ENCODE measurements at regions not wholly inside any gene's neighbourhood (a gene's known extent, or its start where the extent isn't known, plus 50 kb on each side); places are given as distances from the start of the nearest gene placed in this dataset.

DNA sequence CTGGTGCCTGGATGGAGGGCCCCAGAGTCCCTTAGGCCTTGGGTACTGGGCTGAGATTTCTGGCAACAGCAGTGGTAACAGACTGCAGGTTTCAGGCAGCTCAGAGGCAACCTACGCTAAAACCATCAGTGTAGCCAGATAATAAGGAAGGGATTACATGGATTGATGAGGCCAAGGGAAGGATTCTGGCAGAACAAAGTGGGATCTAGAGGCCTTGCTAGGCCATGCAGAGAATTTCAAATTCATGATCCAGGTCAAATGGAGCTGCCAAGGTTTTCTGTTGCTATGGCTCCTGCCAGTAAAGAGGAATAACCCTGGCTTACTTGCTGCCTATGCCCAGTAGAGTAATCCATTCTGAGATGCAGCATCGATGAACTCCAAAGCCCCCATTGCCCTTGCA is 445.7 kb downstream of the ADRA2A start:
- Histone ChIP-seq H3K36me3 (ENCODE audit: insufficient read depth, low read length) (no peaks in the 10 kb centered on the region), H3K27me3 (ENCODE audit: control insufficient read depth, insufficient read depth, low read length) (no peaks in the 10 kb centered on the region), H3K4me1 (ENCODE audit: control insufficient read depth, insufficient read depth, low read length) (no peaks in the 10 kb centered on the region)

GRCh38 chr10:111523016-111523415 is 446.2 kb downstream of the ADRA2A start:
- H3K4me2 ChIP-seq (ENCODE audit: low read length) = no peak overlapping the region
- no peak overlapping the region for H3K9ac ChIP-seq (ENCODE audit: low read depth, low read length)
- no peaks in the 10 kb centered on the region for H3K36me3 ChIP-seq (ENCODE audit: insufficient read depth, low read length)
- no peaks in the 10 kb centered on the region for H3K27me3 ChIP-seq (ENCODE audit: control insufficient read depth, insufficient read depth, low read length)
- H3K9me3 ChIP-seq (replicated peaks; ENCODE audit: low read length) = no peaks in the 10 kb centered on the region
- no peak overlapping the region for H3K4me3 ChIP-seq (ENCODE audit: low read length)
- H3K4me1 ChIP-seq (ENCODE audit: control insufficient read depth, insufficient read depth, low read length) = no peaks in the 10 kb centered on the region

More for the DNA sequence above, 445.7 kb downstream of the ADRA2A start:
- no peak overlapping the region for H3K9ac ChIP-seq (ENCODE audit: low read depth, low read length)
- H3K4me3 ChIP-seq (ENCODE audit: low read length) = no peak overlapping the region
- no peaks in the 10 kb centered on the region for H3K9me3 ChIP-seq (replicated peaks; ENCODE audit: low read length)
- no peak overlapping the region for H3K4me2 ChIP-seq (ENCODE audit: low read length)

DNA sequence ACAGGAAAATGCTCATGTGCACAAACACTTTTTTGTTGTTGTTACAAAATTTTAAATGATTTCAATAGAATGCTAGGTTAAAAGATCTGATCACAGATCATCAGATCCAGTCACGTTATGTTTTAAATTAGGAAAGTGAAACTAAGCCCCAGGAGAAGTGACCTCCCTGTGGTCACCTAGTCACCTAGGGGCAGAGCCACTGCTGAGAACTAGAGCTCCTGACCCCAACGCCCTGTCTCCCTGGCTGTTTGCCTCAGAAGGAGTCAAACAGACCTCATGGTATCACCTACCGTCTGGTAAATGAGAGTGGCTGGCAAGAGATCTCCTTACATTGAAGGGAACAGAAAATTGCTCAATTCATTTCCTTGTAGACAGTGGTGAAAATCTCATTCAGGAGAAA is 447.3 kb downstream of the ADRA2A start:
- H3K9me3 ChIP-seq (replicated peaks; ENCODE audit: low read length) = no peaks in the 10 kb centered on the region
- no peaks in the 10 kb centered on the region for H3K36me3 ChIP-seq (ENCODE audit: insufficient read depth, low read length)
- H3K27me3 ChIP-seq (ENCODE audit: control insufficient read depth, insufficient read depth, low read length) = no peaks in the 10 kb centered on the region
- H3K9ac ChIP-seq (ENCODE audit: low read depth, low read length) = no peak overlapping the region
- no peak overlapping the region for H3K4me2 ChIP-seq (ENCODE audit: low read length)
- H3K4me1 ChIP-seq (ENCODE audit: control insufficient read depth, insufficient read depth, low read length) = no peaks in the 10 kb centered on the region
- no peak overlapping the region for H3K4me3 ChIP-seq (ENCODE audit: low read length)

DNA sequence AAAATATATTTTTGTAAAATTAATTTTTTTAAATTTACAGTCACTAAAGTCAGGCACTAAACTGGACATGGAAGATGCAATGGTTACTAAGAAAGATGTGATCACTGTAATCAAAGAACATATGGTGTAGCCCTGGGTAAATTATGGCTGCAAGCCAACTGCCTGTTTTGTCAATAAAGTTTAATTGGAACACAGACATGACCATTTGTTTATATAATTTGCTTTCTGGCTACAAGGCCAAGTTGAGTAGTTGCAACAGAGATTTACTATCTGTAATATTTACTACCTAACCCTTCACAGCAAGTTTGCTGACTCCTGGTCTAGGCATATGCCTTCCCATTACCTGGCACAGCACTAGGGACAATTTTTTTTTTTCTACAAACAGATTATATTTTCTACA is 448.9 kb downstream of the ADRA2A start:
- Histone ChIP-seq H3K4me2 (ENCODE audit: low read length) (no peak overlapping the region), H3K36me3 (ENCODE audit: insufficient read depth, low read length) (no peaks in the 10 kb centered on the region), H3K4me1 (ENCODE audit: control insufficient read depth, insufficient read depth, low read length) (no peaks in the 10 kb centered on the region), H3K9ac (ENCODE audit: low read depth, low read length) (no peak overlapping the region), H3K9me3 (replicated peaks; ENCODE audit: low read length) (no peaks in the 10 kb centered on the region), H3K27me3 (ENCODE audit: control insufficient read depth, insufficient read depth, low read length) (no peaks in the 10 kb centered on the region), H3K4me3 (ENCODE audit: low read length) (no peak overlapping the region)

DNA sequence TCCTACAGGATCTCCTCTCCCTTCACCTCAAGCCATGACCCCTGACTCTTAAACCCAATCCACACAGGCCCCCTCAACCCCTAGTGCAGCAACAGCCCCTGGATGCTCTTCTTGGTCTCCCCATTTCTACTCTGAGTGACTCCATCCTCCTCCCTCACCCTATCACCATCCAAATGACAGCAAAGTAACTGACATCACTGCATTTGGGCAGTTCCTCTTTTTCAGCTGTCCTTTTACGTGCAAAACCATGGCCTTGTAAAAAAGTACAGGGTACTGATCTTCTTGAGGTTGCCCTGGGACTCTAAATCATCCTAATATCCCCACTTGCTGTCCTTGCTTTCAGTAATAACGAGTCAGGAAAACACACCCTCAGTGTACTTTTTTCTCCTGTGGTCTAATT is 454.9 kb downstream of the ADRA2A start:
- Histone ChIP-seq H3K4me3 (ENCODE audit: low read length) (no peak overlapping the region), H3K4me1 (ENCODE audit: control insufficient read depth, insufficient read depth, low read length) (no peaks in the 10 kb centered on the region), H3K4me2 (ENCODE audit: low read length) (no peak overlapping the region), H3K9ac (ENCODE audit: low read depth, low read length) (no peak overlapping the region), H3K9me3 (replicated peaks; ENCODE audit: low read length) (no peaks in the 10 kb centered on the region), H3K36me3 (ENCODE audit: insufficient read depth, low read length) (no peaks in the 10 kb centered on the region), H3K27me3 (ENCODE audit: control insufficient read depth, insufficient read depth, low read length) (no peaks in the 10 kb centered on the region)

DNA sequence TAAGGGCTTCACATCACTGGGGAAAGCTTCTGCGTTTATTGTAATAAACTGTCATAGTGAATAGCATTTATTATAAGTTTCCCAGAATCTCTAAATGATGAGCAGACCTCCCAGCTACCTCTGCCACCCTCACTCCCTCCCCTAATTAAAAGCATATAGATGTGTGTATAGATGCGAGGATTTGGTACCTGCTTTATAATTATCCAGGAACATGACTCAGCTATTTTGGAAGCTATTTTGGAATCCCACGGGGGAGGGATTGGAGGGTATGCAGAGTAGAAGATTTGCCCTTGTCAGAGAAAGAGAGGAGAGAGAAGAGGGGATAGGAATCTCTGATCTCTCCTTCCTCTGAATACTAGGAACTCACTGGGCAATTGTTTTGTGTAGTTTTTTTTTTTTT is 455.3 kb downstream of the ADRA2A start:
- no peaks in the 10 kb centered on the region for H3K27me3 ChIP-seq (ENCODE audit: control insufficient read depth, insufficient read depth, low read length)
- H3K4me1 ChIP-seq (ENCODE audit: control insufficient read depth, insufficient read depth, low read length) = no peaks in the 10 kb centered on the region
- no peak overlapping the region for H3K4me2 ChIP-seq (ENCODE audit: low read length)
- no peaks in the 10 kb centered on the region for H3K9me3 ChIP-seq (replicated peaks; ENCODE audit: low read length)
- H3K4me3 ChIP-seq (ENCODE audit: low read length) = no peak overlapping the region
- H3K9ac ChIP-seq (ENCODE audit: low read depth, low read length) = no peak overlapping the region
- no peaks in the 10 kb centered on the region for H3K36me3 ChIP-seq (ENCODE audit: insufficient read depth, low read length)

- Histone ChIP-seq H3K9ac (ENCODE audit: low read depth, low read length) (no peak overlapping the region), H3K27me3 (ENCODE audit: control insufficient read depth, insufficient read depth, low read length) (no peaks in the 10 kb centered on the region), H3K4me2 (ENCODE audit: low read length) (no peak overlapping the region), H3K36me3 (ENCODE audit: insufficient read depth, low read length) (no peaks in the 10 kb centered on the region), H3K9me3 (replicated peaks; ENCODE audit: low read length) (no peaks in the 10 kb centered on the region), H3K4me1 (ENCODE audit: control insufficient read depth, insufficient read depth, low read length) (no peaks in the 10 kb centered on the region), H3K4me3 (ENCODE audit: low read length) (no peak overlapping the region)
Observed at GRCh38 chr10:111539246-111539645, 462.4 kb downstream of the ADRA2A start.

- Histone ChIP-seq H3K4me3 (ENCODE audit: low read length) (no peak overlapping the region), H3K4me1 (ENCODE audit: control insufficient read depth, insufficient read depth, low read length) (no peaks in the 10 kb centered on the region), H3K27me3 (ENCODE audit: control insufficient read depth, insufficient read depth, low read length) (no peaks in the 10 kb centered on the region), H3K9me3 (replicated peaks; ENCODE audit: low read length) (no peaks in the 10 kb centered on the region), H3K9ac (ENCODE audit: low read depth, low read length) (no peak overlapping the region), H3K36me3 (ENCODE audit: insufficient read depth, low read length) (no peaks in the 10 kb centered on the region), H3K4me2 (ENCODE audit: low read length) (no peak overlapping the region)
Observed at GRCh38 chr10:111543854-111544253, 467.0 kb downstream of the ADRA2A start.

GRCh38 chr10:111545861-111546605 is 469.2 kb downstream of the ADRA2A start:
- no peaks in the 10 kb centered on the region for H3K36me3 ChIP-seq (ENCODE audit: insufficient read depth, low read length)
- no peak overlapping the region for H3K4me2 ChIP-seq (ENCODE audit: low read length)
- no peaks in the 10 kb centered on the region for H3K4me1 ChIP-seq (ENCODE audit: control insufficient read depth, insufficient read depth, low read length)
- no peaks in the 10 kb centered on the region for H3K9me3 ChIP-seq (replicated peaks; ENCODE audit: low read length)
- H3K4me3 ChIP-seq (ENCODE audit: low read length) = no peak overlapping the region
- no peak overlapping the region for H3K9ac ChIP-seq (ENCODE audit: low read depth, low read length)
- H3K27me3 ChIP-seq (ENCODE audit: control insufficient read depth, insufficient read depth, low read length) = no peaks in the 10 kb centered on the region

DNA sequence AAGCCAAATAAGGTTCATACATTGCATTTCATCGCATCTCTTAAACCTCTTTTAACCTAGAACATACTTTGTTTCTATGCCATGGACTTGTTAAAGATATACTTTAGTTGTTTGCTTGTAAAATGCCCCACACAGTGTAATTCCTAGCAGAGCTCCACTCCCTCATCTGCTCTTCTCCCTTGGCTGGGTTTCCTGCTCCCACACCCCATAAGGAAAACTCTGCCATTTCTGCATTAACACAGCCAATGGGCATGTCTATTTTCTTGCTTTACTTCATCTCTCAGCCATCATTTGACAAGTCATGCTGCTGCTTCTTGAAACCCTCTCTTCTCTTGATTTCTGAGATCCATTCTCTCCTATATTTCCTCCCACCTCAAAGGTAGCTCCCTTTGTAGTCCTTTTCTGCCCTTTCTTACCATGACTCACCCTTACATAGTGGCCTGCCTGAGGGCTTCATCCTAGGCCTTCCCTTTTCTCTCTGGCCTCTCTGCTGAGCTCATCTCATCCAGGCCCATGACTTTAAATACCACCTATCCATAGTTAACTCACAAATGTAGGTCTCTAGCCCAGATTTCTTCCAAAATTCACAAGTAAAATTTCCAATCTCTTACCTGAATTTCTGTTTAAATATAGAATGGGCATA is 471.4 kb downstream of the ADRA2A start:
- no peaks in the 10 kb centered on the region for H3K9me3 ChIP-seq (replicated peaks; ENCODE audit: low read length)
- H3K27me3 ChIP-seq (ENCODE audit: control insufficient read depth, insufficient read depth, low read length) = no peaks in the 10 kb centered on the region
- H3K4me1 ChIP-seq (ENCODE audit: control insufficient read depth, insufficient read depth, low read length) = no peaks in the 10 kb centered on the region
- H3K4me3 ChIP-seq (ENCODE audit: low read length) = no peak overlapping the region
- H3K4me2 ChIP-seq (ENCODE audit: low read length) = no peak overlapping the region
- no peaks in the 10 kb centered on the region for H3K36me3 ChIP-seq (ENCODE audit: insufficient read depth, low read length)
- H3K9ac ChIP-seq (ENCODE audit: low read depth, low read length) = no peak overlapping the region

DNA sequence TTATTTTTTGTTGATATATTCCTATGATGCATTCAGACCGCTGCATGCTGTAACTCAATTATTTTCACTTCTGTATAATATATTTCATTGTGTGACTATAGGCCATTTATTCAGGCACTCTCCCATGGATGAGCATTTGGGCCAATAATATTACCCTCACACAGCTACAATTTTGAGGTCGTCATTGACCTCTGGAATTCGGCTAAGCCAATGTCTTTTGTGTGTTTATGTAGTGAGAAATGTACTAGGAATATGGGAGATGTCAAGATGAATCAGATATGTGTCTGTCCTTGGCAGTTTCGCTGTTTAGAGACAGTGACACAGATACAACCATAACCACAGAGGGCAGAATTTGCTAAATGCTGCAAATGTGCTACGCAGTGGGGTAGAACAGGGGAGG is 474.2 kb downstream of the ADRA2A start:
- no peaks in the 10 kb centered on the region for H3K36me3 ChIP-seq (ENCODE audit: insufficient read depth, low read length)
- no peaks in the 10 kb centered on the region for H3K27me3 ChIP-seq (ENCODE audit: control insufficient read depth, insufficient read depth, low read length)
- no peaks in the 10 kb centered on the region for H3K4me1 ChIP-seq (ENCODE audit: control insufficient read depth, insufficient read depth, low read length)
- no peak overlapping the region for H3K4me2 ChIP-seq (ENCODE audit: low read length)
- H3K4me3 ChIP-seq (ENCODE audit: low read length) = no peak overlapping the region
- H3K9ac ChIP-seq (ENCODE audit: low read depth, low read length) = no peak overlapping the region
- no peaks in the 10 kb centered on the region for H3K9me3 ChIP-seq (replicated peaks; ENCODE audit: low read length)

GRCh38 chr10:111556666-111557065 is 479.8 kb downstream of the ADRA2A start:
- no peak overlapping the region for H3K4me3 ChIP-seq (ENCODE audit: low read length)
- H3K9ac ChIP-seq (ENCODE audit: low read depth, low read length) = no peak overlapping the region
- H3K27me3 ChIP-seq (ENCODE audit: control insufficient read depth, insufficient read depth, low read length) = no peaks in the 10 kb centered on the region
- H3K36me3 ChIP-seq (ENCODE audit: insufficient read depth, low read length) = no peaks in the 10 kb centered on the region
- H3K4me2 ChIP-seq (ENCODE audit: low read length) = no peak overlapping the region
- H3K9me3 ChIP-seq (replicated peaks; ENCODE audit: low read length) = no peaks in the 10 kb centered on the region
- no peaks in the 10 kb centered on the region for H3K4me1 ChIP-seq (ENCODE audit: control insufficient read depth, insufficient read depth, low read length)

Data from skeletal muscle satellite cell (primary cell).